Dendritic cell treated with granulocyte-macrophage colony-stimulating factor and Interleukin-4, amounts not matched to agents 40 ng/mL and 50 ng/mL, for 4 days (primary cell): ENCODE measurements at regions not wholly inside any gene's neighbourhood (a gene's known extent, or its start where the extent isn't known, plus 50 kb on each side); places are given as distances from the start of the nearest gene placed in this dataset.
"Not testable (repeated sequence)": the region's sequence is repeated elsewhere in the genome, so short reads cannot be mapped to it uniquely, and the experiment has no call there.

ENCODE experiments used
- H3K27ac Mint-ChIP-seq: one replicate; pipeline ENCODE4 v1.8.0; 2022; ENCODE audit warnings: mild to moderate bottlenecking, mixed read lengths
- H3K27me3 Mint-ChIP-seq: one replicate; pipeline ENCODE4 v1.8.0; 2022; ENCODE audit warnings: mild to moderate bottlenecking, mixed read lengths
- H3K36me3 Mint-ChIP-seq: one replicate; pipeline ENCODE4 v1.8.0; 2022; ENCODE audit warnings: low read depth, mixed read lengths
- H3K4me1 Mint-ChIP-seq: one replicate; pipeline ENCODE4 v1.8.0; 2022; ENCODE audit warnings: low read depth, mixed read lengths
- H3K4me3 Mint-ChIP-seq: one replicate; pipeline ENCODE4 v1.8.0; 2022; ENCODE audit warnings: mild to moderate bottlenecking, moderate library complexity, mixed read lengths
- H3K9me3 Mint-ChIP-seq: one replicate; pipeline ENCODE4 v1.8.0; 2022; ENCODE audit warnings: mixed read lengths
- intact Hi-C: fragments of 100-400 bp; cut with micrococcal nuclease; formaldehyde crosslinking; loops from one replicate; pipeline ENCODE4 v1.15.0; 2022

- H3K4me3 Mint-ChIP-seq, H3K27ac Mint-ChIP-seq, H3K36me3 Mint-ChIP-seq, H3K27me3 Mint-ChIP-seq, intact Hi-C loops: not testable (repeated sequence)
- peaks cover 12% of the 10 kb centered on the region for H3K4me1 Mint-ChIP-seq
- H3K9me3 Mint-ChIP-seq, result peaks cover 11% of the 10 kb centered on the region
Measured at GRCh38 chr4:189560605-189561004, 380.1 kb upstream of the FRG1 start.

DNA sequence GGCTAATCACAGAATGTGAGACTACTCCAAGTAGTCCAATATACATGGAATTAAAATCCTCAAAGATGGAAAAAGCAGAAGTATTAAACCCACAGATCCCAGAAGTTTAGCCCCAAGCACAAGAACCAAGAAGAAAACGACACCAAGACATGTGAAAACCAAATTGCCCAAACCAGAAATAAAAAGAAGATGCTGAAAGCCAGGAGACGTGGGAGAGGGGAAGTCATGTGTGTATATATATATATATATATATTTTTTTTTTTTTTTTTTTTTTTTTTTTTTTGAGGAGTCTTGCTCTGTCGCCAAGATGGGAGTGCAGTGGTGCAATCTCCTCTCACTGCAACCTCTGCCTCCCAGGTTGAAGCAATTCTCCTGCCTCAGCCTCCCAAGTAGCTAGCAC lies 376.9 kb upstream of the FRG1 start:
- H3K36me3 Mint-ChIP-seq, H3K27me3 Mint-ChIP-seq, intact Hi-C loops, H3K9me3 Mint-ChIP-seq, H3K4me3 Mint-ChIP-seq: not testable (repeated sequence)
- Mint-ChIP-seq H3K27ac (peak overlapping the region; percentile 41), H3K4me1 (peaks cover 31% of the 10 kb centered on the region)

DNA sequence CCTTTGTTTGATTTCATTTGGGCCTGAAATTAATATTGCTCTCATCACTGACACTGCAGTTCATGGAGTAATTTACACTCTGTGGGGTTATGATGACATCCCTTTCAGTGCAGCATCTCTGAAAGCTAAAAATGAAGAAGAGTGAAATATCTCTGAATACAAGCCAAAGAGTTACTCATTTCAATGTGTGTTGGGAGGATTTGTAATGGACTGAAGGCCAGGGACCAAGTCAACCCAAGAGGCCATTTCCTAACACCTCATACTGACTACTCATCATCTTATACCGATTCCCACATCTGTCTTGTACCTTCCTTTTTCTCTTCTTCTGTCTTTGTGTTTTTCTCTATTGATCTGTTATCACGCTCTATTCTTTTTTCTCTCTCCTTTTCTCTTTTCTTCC lies 374.4 kb upstream of the FRG1 start:
- H3K36me3 Mint-ChIP-seq, H3K9me3 Mint-ChIP-seq, H3K27me3 Mint-ChIP-seq, intact Hi-C loops, H3K4me3 Mint-ChIP-seq: not testable (repeated sequence)
- peak overlapping the region; percentile 75 for H3K27ac Mint-ChIP-seq
- peaks cover 40% of the 10 kb centered on the region for H3K4me1 Mint-ChIP-seq

GRCh38 chr4:189566900-189567299 lies 373.8 kb upstream of the FRG1 start:
- H3K36me3 Mint-ChIP-seq, H3K4me3 Mint-ChIP-seq, H3K27me3 Mint-ChIP-seq, intact Hi-C loops, H3K9me3 Mint-ChIP-seq: not testable (repeated sequence)
- H3K4me1 Mint-ChIP-seq, result peaks cover 40% of the 10 kb centered on the region
- H3K27ac Mint-ChIP-seq, result peak overlapping the region; percentile 75

GRCh38 chr4:189579645-189580044 lies 361.0 kb upstream of the FRG1 start:
- H3K36me3 Mint-ChIP-seq, H3K4me3 Mint-ChIP-seq, intact Hi-C loops, H3K27me3 Mint-ChIP-seq, H3K4me1 Mint-ChIP-seq, H3K9me3 Mint-ChIP-seq, H3K27ac Mint-ChIP-seq: not testable (repeated sequence)

GRCh38 chr4:189586908-189587632 lies 353.6 kb upstream of the FRG1 start:
- H3K27ac Mint-ChIP-seq, H3K27me3 Mint-ChIP-seq, H3K36me3 Mint-ChIP-seq, H3K9me3 Mint-ChIP-seq, H3K4me1 Mint-ChIP-seq, intact Hi-C loops, H3K4me3 Mint-ChIP-seq: not testable (repeated sequence)

GRCh38 chr4:189589201-189589600 lies 351.5 kb upstream of the FRG1 start:
- H3K36me3 Mint-ChIP-seq, H3K9me3 Mint-ChIP-seq, H3K27me3 Mint-ChIP-seq, H3K27ac Mint-ChIP-seq, intact Hi-C loops, H3K4me1 Mint-ChIP-seq, H3K4me3 Mint-ChIP-seq: not testable (repeated sequence)

DNA sequence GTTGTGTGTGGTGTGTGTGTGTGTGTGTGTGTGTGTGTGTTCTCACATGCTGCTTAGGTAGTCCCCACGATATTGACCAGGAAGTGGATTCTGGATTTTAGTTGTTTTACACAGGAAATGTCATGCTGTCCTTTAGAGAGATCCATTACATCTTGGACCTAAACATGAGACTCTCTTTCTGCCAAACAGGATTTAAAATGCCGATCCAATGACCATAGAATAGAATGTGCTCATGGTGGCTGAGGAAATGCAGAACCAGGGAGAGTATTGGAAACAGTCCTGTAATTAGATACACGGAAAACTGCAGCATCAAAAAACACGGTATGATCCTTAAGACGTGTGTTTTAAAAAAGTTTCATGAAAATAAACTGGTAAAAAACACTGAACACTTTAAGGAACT lies 347.8 kb upstream of the FRG1 start:
- Mint-ChIP-seq H3K9me3 (no peaks in the 10 kb centered on the region), H3K27me3 (no peaks in the 10 kb centered on the region), H3K36me3 (no peaks in the 10 kb centered on the region), H3K4me1 (no peaks in the 10 kb centered on the region), H3K4me3 (no peak overlapping the region), H3K27ac (no peak overlapping the region)
- intact Hi-C loops, result no loop called here

GRCh38 chr4:189597341-189597740 lies 343.3 kb upstream of the FRG1 start:
- Mint-ChIP-seq H3K27me3 (no peaks in the 10 kb centered on the region), H3K4me1 (peaks cover 12% of the 10 kb centered on the region), H3K4me3 (no peak overlapping the region), H3K36me3 (no peaks in the 10 kb centered on the region), H3K9me3 (no peaks in the 10 kb centered on the region), H3K27ac (no peak overlapping the region)
- intact Hi-C loops, result no loop called here

GRCh38 chr4:189600264-189600663 lies 340.4 kb upstream of the FRG1 start:
- no peaks in the 10 kb centered on the region for H3K9me3 Mint-ChIP-seq
- H3K4me3 Mint-ChIP-seq, result no peak overlapping the region
- intact Hi-C loops, result no loop called here
- H3K27ac Mint-ChIP-seq, result no peak overlapping the region
- H3K27me3 Mint-ChIP-seq, result no peaks in the 10 kb centered on the region
- H3K4me1 Mint-ChIP-seq, result peaks cover 12% of the 10 kb centered on the region
- no peaks in the 10 kb centered on the region for H3K36me3 Mint-ChIP-seq

GRCh38 chr4:189600718-189601435 lies 339.8 kb upstream of the FRG1 start:
- H3K36me3 Mint-ChIP-seq, result no peaks in the 10 kb centered on the region
- H3K27ac Mint-ChIP-seq, result no peak overlapping the region
- no peak overlapping the region for H3K4me3 Mint-ChIP-seq
- intact Hi-C loops, result no loop called here
- H3K27me3 Mint-ChIP-seq, result no peaks in the 10 kb centered on the region
- H3K4me1 Mint-ChIP-seq, result peaks cover 12% of the 10 kb centered on the region
- no peaks in the 10 kb centered on the region for H3K9me3 Mint-ChIP-seq

GRCh38 chr4:189602827-189603226 lies 337.8 kb upstream of the FRG1 start:
- H3K4me1 Mint-ChIP-seq, result peaks cover 12% of the 10 kb centered on the region
- H3K9me3 Mint-ChIP-seq, intact Hi-C loops, H3K27me3 Mint-ChIP-seq, H3K4me3 Mint-ChIP-seq, H3K36me3 Mint-ChIP-seq, H3K27ac Mint-ChIP-seq: not testable (repeated sequence)

DNA sequence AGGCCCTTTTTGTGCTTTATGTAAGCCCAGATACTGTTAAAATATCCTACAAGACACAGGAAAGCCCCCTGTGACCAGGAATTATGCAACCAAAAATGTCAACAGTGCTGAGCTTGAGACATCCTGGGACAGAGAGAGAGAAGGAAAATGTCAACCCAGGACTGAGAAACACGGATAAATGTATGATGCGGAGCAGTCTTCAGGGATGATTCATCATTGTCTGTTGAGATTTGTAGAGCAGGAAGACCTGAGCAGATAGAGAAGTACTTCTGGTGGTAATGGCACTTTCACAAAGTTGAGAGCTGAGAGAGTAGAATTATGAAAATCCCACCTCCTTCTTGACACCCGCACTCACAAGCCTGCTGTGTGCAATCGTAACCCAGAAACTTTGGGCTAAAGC lies 330.1 kb upstream of the FRG1 start:
- H3K4me3 Mint-ChIP-seq, H3K9me3 Mint-ChIP-seq, intact Hi-C loops, H3K36me3 Mint-ChIP-seq, H3K27ac Mint-ChIP-seq, H3K27me3 Mint-ChIP-seq: not testable (repeated sequence)
- peaks cover 26% of the 10 kb centered on the region for H3K4me1 Mint-ChIP-seq

- H3K36me3 Mint-ChIP-seq, result no peaks in the 10 kb centered on the region
- intact Hi-C loops, result no loop called here
- peak overlapping the region; percentile 41 for H3K27ac Mint-ChIP-seq
- H3K4me3 Mint-ChIP-seq, result no peak overlapping the region
- H3K27me3 Mint-ChIP-seq, result no peaks in the 10 kb centered on the region
- H3K4me1 Mint-ChIP-seq, result peaks cover 26% of the 10 kb centered on the region
- peaks cover 9% of the 10 kb centered on the region for H3K9me3 Mint-ChIP-seq
Measured at GRCh38 chr4:189613207-189613606, 327.5 kb upstream of the FRG1 start.

DNA sequence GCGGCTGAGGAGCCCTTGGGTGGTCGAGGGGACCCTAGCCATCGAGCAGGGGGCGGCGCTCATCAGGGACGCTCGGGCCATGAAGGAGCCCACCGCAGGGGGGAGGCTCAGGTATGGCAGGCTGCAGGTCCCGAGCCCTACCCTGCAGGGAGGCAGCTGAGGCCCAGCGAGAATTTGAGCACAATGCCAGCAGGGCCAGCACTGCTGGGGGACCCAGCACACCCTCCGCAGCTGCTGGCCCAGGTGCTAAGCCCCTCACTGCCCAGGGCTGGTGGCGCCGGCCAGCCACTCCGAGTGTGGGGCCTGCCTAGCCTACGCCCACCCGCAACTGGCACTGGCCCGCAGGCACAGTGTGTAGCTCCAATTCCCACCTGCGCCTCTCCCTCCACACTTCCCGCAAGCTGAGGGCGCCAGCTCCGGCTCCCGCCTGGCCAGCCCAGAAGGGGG lies 325.4 kb upstream of the FRG1 start:
- Mint-ChIP-seq H3K36me3 (no peaks in the 10 kb centered on the region), H3K27ac (no peak overlapping the region), H3K9me3 (peaks cover 9% of the 10 kb centered on the region), H3K4me1 (peaks cover 19% of the 10 kb centered on the region), H3K4me3 (no peak overlapping the region), H3K27me3 (no peaks in the 10 kb centered on the region)
- intact Hi-C loops, result no loop called here
